ENCODE measurements at regions not wholly inside any gene's neighbourhood (a gene's known extent, or its start where the extent isn't known, plus 50 kb on each side); places are given as distances from the start of the nearest gene placed in this dataset.

DNA sequence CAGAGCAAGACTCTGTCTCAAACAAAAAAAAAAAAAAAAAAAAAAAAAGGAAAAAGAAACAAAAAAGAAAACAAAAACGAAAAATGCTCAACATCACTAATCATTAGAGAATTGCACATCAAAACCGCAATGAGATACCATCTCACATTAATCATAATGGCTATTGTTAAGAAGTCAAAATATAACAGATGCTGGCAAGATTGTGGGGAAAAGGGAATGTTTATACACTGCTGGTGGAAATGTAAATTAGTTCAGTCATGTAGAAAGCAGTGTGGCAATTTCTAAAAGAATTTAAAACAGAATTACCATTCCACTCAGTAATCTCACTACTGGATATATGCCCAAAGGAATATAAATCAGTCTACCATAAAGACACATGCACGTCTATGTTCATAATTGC, 50.4 kb upstream of the PRR16 start:
- TF ChIP-seq, protein P1, sequence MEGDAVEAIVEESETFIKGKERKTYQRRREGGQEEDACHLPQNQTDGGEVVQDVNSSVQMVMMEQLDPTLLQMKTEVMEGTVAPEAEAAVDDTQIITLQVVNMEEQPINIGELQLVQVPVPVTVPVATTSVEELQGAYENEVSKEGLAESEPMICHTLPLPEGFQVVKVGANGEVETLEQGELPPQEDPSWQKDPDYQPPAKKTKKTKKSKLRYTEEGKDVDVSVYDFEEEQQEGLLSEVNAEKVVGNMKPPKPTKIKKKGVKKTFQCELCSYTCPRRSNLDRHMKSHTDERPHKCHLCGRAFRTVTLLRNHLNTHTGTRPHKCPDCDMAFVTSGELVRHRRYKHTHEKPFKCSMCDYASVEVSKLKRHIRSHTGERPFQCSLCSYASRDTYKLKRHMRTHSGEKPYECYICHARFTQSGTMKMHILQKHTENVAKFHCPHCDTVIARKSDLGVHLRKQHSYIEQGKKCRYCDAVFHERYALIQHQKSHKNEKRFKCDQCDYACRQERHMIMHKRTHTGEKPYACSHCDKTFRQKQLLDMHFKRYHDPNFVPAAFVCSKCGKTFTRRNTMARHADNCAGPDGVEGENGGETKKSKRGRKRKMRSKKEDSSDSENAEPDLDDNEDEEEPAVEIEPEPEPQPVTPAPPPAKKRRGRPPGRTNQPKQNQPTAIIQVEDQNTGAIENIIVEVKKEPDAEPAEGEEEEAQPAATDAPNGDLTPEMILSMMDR (IDR thresholded peaks at IDR 0.05; ENCODE audit: low read depth, low read length): no peak
- no peak for DNase-seq
- no peaks in the 10 kb centered on the region for H3K9me3 ChIP-seq (ENCODE audit: severe bottlenecking)
- no peaks in the 10 kb centered on the region for H3K36me3 ChIP-seq
- H3K4me3 ChIP-seq (ENCODE audit: low read depth, low read length): no peak overlapping the region
- no peak overlapping the region for H3K27ac ChIP-seq
- H3K27me3 ChIP-seq (ENCODE audit: insufficient read depth, low read depth, severe bottlenecking): no peaks in the 10 kb centered on the region

Measured in WERI-Rb-1 (cell line).